Mucosa of rectum (tissue), 2 donors: ENCODE measurements at regions not wholly inside any gene's neighbourhood (a gene's known extent, or its start where the extent isn't known, plus 50 kb on each side); places are given as distances from the start of the nearest gene placed in this dataset.

Experiments used
- H3K27ac ChIP-seq, 2 donors: one replicate each; pipeline ENCODE4 v1.7.0; 2013; ENCODE audit warnings: inconsistent platforms in 2 of 2, low read depth in 2 of 2, low read length in 2 of 2
- H3K27me3 ChIP-seq, 2 donors: one replicate each; pipeline ENCODE4 v1.7.0; 2013; ENCODE audit warnings: low read length in 2 of 2; ENCODE audit not compliant: control insufficient read depth in 2 of 2, insufficient read depth in 2 of 2
- H3K36me3 ChIP-seq, 2 donors: one replicate each; pipeline ENCODE4 v1.7.0; 2013; ENCODE audit warnings: low read length in 2 of 2; ENCODE audit not compliant: control insufficient read depth in 2 of 2, insufficient read depth in 2 of 2
- H3K4me1 ChIP-seq, 2 donors: one replicate each; pipeline ENCODE4 v1.7.0; 2013; ENCODE audit warnings: low read length in 2 of 2, mild to moderate bottlenecking in 1 of 2; ENCODE audit not compliant: control insufficient read depth in 2 of 2, insufficient read depth in 2 of 2
- H3K4me3 ChIP-seq, 2 donors: one replicate each; pipeline ENCODE4 v1.7.0; 2013; ENCODE audit warnings: low read length in 2 of 2
- H3K9ac ChIP-seq, 2 donors: one replicate each; pipeline ENCODE4 v1.7.0; 2013; ENCODE audit warnings: low read length in 2 of 2, low read depth in 1 of 2, mild to moderate bottlenecking in 1 of 2
- H3K9me3 ChIP-seq, 2 donors: one replicate each; pipeline ENCODE4 v1.7.0; 2013; ENCODE audit warnings: low read length in 2 of 2; ENCODE audit not compliant: control insufficient read depth in 2 of 2
- donor health status: healthy.
- donor health status: Normal muscosa, but diverticular disease.

- no peaks in the 10 kb centered on the region for H3K27me3 ChIP-seq
- no peak overlapping the region for H3K27ac ChIP-seq
- no peaks in the 10 kb centered on the region for H3K36me3 ChIP-seq
- H3K4me3 ChIP-seq, result no peak overlapping the region
- peaks cover 0 to 5% of the 10 kb centered on the region in 2 donors for H3K4me1 ChIP-seq
- H3K9me3 ChIP-seq, result no peaks in the 10 kb centered on the region
- no peak overlapping the region for H3K9ac ChIP-seq
These were observed 384.3 kb downstream of the CD83 start for GRCh38 chr6:14501914-14502313.

- H3K27me3 ChIP-seq, result no peaks in the 10 kb centered on the region
- H3K27ac ChIP-seq, result no peak overlapping the region
- no peaks in the 10 kb centered on the region for H3K9me3 ChIP-seq
- no peaks in the 10 kb centered on the region for H3K36me3 ChIP-seq
- H3K4me3 ChIP-seq, result no peak overlapping the region
- H3K9ac ChIP-seq, result no peak overlapping the region
- H3K4me1 ChIP-seq, result peaks cover 0 to 7% of the 10 kb centered on the region in 2 donors
These were observed 385.0 kb downstream of the CD83 start for GRCh38 chr6:14502551-14502950.

- H3K4me1 ChIP-seq, result peaks cover 0 to 7% of the 10 kb centered on the region in 2 donors
- no peak overlapping the region for H3K27ac ChIP-seq
- no peak overlapping the region for H3K9ac ChIP-seq
- no peaks in the 10 kb centered on the region for H3K27me3 ChIP-seq
- no peak overlapping the region for H3K4me3 ChIP-seq
- no peaks in the 10 kb centered on the region for H3K36me3 ChIP-seq
- H3K9me3 ChIP-seq, result no peaks in the 10 kb centered on the region
These were observed 387.8 kb downstream of the CD83 start for GRCh38 chr6:14505401-14505800.

- Histone ChIP-seq H3K4me1 (peaks cover 0 to 7% of the 10 kb centered on the region in 2 donors), H3K9me3 (no peaks in the 10 kb centered on the region), H3K27me3 (no peaks in the 10 kb centered on the region), H3K9ac (no peak overlapping the region), H3K4me3 (no peak overlapping the region), H3K36me3 (no peaks in the 10 kb centered on the region), H3K27ac (no peak overlapping the region)
These were observed 389.2 kb downstream of the CD83 start for GRCh38 chr6:14506656-14507246.

GRCh38 chr6:14509120-14509519, 391.5 kb downstream of the CD83 start:
- no peak overlapping the region for H3K9ac ChIP-seq
- H3K27ac ChIP-seq, result no peak overlapping the region
- no peaks in the 10 kb centered on the region for H3K36me3 ChIP-seq
- peaks cover 0 to 7% of the 10 kb centered on the region in 2 donors for H3K4me1 ChIP-seq
- H3K9me3 ChIP-seq, result no peaks in the 10 kb centered on the region
- H3K4me3 ChIP-seq, result no peak overlapping the region
- no peaks in the 10 kb centered on the region for H3K27me3 ChIP-seq

- no peaks in the 10 kb centered on the region for H3K36me3 ChIP-seq
- no peak overlapping the region for H3K27ac ChIP-seq
- no peak overlapping the region for H3K9ac ChIP-seq
- no peaks in the 10 kb centered on the region for H3K9me3 ChIP-seq
- no peak overlapping the region for H3K4me3 ChIP-seq
- H3K27me3 ChIP-seq, result no peaks in the 10 kb centered on the region
- peaks cover 0 to 7% of the 10 kb centered on the region in 2 donors for H3K4me1 ChIP-seq
These were observed 392.5 kb downstream of the CD83 start for GRCh38 chr6:14510038-14510437.

- peaks cover 0 to 4% of the 10 kb centered on the region in 2 donors for H3K4me1 ChIP-seq
- H3K27ac ChIP-seq, result no peak overlapping the region
- no peaks in the 10 kb centered on the region for H3K9me3 ChIP-seq
- no peak overlapping the region for H3K4me3 ChIP-seq
- no peaks in the 10 kb centered on the region for H3K27me3 ChIP-seq
- no peak overlapping the region for H3K9ac ChIP-seq
- H3K36me3 ChIP-seq, result no peaks in the 10 kb centered on the region
These were observed 393.6 kb downstream of the CD83 start for GRCh38 chr6:14511061-14511586.

GRCh38 chr6:14512246-14512645, 394.7 kb downstream of the CD83 start:
- H3K4me1 ChIP-seq, result no peaks in the 10 kb centered on the region
- no peaks in the 10 kb centered on the region for H3K9me3 ChIP-seq
- H3K4me3 ChIP-seq, result no peak overlapping the region
- no peak overlapping the region for H3K9ac ChIP-seq
- no peaks in the 10 kb centered on the region for H3K27me3 ChIP-seq
- H3K27ac ChIP-seq, result no peak overlapping the region
- no peaks in the 10 kb centered on the region for H3K36me3 ChIP-seq

- Histone ChIP-seq H3K27ac (no peak overlapping the region), H3K4me1 (no peaks in the 10 kb centered on the region), H3K9me3 (no peaks in the 10 kb centered on the region), H3K9ac (no peak overlapping the region), H3K4me3 (no peak overlapping the region), H3K27me3 (no peaks in the 10 kb centered on the region), H3K36me3 (no peaks in the 10 kb centered on the region)
These were observed 396.2 kb downstream of the CD83 start for GRCh38 chr6:14513496-14514393.

GRCh38 chr6:14516956-14517355, 399.4 kb downstream of the CD83 start:
- Histone ChIP-seq H3K27me3 (no peaks in the 10 kb centered on the region), H3K4me3 (no peak overlapping the region), H3K9me3 (no peaks in the 10 kb centered on the region), H3K4me1 (no peaks in the 10 kb centered on the region), H3K36me3 (no peaks in the 10 kb centered on the region), H3K27ac (no peak overlapping the region), H3K9ac (no peak overlapping the region)
